ENCODE measurements at regions not wholly inside any gene's neighbourhood (a gene's known extent, or its start where the extent isn't known, plus 50 kb on each side); places are given as distances from the start of the nearest gene placed in this dataset.

GRCh38 chr3:116821371-116821770 lies 111.8 kb downstream of the TUSC7 start:
- no peak for TF ChIP-seq POLR2A (IDR thresholded peaks at IDR 0.05; ENCODE audit: extremely low read depth, insufficient read length)
- TF ChIP-seq CTCF (IDR thresholded peaks at IDR 0.05; ENCODE audit: low read depth, low read length) = no peak
- no peak for TF ChIP-seq MAX (IDR thresholded peaks at IDR 0.05; ENCODE audit: low read depth, low read length)
- TF ChIP-seq MYC (IDR thresholded peaks at IDR 0.05; ENCODE audit: low read depth, low read length) = no peak
